ENCODE measurements at regions not wholly inside any gene's neighbourhood (a gene's known extent, or its start where the extent isn't known, plus 50 kb on each side); places are given as distances from the start of the nearest gene placed in this dataset.

DNA sequence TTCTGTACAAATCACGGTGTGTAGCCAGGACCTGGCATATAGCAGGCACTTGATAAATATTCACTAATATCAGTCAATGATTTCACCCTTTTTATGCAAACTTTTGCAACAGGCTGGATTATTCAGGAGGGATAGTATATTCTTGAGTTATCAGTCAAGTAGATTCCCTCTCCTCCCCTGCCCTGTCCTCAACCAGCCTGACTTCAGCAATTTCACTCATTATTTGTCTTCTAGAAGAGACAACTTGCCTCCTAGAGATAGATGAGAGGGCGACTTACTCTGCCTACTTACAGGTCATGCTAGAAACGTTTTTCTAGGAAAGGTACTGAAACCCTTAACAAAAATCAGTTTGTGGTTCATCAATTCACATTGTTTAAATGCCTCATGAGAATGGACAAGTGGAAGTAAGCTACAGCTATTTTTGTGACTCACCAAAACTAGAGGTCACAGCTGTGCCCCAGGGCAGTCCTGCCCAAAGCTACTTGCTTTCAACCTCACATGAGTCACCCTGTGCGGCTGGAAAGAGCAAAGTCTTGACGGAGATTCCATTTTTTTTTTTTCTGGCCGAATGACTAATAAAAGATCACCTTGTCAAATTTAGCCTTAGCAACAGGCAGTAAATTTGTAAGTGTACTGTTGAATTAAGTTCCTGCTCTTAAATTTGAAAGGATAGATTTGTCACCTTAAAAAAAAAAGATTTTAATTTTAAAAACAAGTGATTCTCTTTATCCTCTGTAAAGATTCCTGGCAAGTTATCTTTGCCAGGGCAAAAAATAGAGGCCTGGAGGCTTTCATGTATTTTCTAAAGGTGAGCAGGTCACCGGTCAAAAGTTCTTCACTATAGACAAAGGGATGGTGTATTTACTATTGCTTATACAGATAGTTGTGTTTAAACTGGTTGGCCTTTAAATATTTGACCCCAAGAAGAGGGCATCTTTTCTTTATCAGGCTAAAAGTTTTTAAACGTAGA, 109.0 kb upstream of the SLC35G4 start:
- TF ChIP-seq, protein P1, sequence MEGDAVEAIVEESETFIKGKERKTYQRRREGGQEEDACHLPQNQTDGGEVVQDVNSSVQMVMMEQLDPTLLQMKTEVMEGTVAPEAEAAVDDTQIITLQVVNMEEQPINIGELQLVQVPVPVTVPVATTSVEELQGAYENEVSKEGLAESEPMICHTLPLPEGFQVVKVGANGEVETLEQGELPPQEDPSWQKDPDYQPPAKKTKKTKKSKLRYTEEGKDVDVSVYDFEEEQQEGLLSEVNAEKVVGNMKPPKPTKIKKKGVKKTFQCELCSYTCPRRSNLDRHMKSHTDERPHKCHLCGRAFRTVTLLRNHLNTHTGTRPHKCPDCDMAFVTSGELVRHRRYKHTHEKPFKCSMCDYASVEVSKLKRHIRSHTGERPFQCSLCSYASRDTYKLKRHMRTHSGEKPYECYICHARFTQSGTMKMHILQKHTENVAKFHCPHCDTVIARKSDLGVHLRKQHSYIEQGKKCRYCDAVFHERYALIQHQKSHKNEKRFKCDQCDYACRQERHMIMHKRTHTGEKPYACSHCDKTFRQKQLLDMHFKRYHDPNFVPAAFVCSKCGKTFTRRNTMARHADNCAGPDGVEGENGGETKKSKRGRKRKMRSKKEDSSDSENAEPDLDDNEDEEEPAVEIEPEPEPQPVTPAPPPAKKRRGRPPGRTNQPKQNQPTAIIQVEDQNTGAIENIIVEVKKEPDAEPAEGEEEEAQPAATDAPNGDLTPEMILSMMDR (IDR thresholded peaks at IDR 0.05; ENCODE audit: low read length) = no peak
- no peak for TF ChIP-seq EZH2 (IDR thresholded peaks at IDR 0.05; ENCODE audit: borderline replicate concordance, low read length)
